ENCODE measurements at regions not wholly inside any gene's neighbourhood (a gene's known extent, or its start where the extent isn't known, plus 50 kb on each side); places are given as distances from the start of the nearest gene placed in this dataset.
A peak's percentile ranks its signal among the peaks of the same experiment; 100 is the strongest.

DNA sequence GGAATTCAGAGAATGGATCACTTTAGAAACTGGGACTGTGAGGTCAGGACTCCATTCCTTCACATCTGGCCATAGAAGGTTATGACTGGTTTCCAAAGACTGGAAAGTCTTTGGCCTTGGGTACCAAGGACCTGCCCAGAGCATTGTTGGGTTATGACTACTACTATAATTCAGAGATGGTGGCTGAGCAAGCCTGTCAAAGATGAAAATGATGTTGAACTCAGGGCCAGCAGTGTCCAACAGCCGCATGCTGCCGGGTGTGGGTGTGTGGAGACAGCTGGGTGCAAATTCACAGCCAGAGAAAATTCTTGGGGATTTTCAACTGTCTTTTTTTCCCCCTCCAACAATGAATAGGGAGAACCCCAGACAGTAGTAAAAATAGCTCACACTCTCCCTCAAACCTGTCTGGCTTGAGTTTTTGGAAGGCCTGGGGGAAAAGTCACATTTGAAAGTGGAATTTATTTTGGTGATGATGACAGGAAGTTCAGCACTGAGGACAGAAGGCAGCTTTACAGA lies 166.8 kb upstream of the NCAM1 start:
- DNase-seq (ENCODE audit: low read depth): no peak
- TF ChIP-seq, protein P1, sequence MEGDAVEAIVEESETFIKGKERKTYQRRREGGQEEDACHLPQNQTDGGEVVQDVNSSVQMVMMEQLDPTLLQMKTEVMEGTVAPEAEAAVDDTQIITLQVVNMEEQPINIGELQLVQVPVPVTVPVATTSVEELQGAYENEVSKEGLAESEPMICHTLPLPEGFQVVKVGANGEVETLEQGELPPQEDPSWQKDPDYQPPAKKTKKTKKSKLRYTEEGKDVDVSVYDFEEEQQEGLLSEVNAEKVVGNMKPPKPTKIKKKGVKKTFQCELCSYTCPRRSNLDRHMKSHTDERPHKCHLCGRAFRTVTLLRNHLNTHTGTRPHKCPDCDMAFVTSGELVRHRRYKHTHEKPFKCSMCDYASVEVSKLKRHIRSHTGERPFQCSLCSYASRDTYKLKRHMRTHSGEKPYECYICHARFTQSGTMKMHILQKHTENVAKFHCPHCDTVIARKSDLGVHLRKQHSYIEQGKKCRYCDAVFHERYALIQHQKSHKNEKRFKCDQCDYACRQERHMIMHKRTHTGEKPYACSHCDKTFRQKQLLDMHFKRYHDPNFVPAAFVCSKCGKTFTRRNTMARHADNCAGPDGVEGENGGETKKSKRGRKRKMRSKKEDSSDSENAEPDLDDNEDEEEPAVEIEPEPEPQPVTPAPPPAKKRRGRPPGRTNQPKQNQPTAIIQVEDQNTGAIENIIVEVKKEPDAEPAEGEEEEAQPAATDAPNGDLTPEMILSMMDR (IDR thresholded peaks at IDR 0.05; ENCODE audit: insufficient read depth, low read depth, low read length): no peak

DNA sequence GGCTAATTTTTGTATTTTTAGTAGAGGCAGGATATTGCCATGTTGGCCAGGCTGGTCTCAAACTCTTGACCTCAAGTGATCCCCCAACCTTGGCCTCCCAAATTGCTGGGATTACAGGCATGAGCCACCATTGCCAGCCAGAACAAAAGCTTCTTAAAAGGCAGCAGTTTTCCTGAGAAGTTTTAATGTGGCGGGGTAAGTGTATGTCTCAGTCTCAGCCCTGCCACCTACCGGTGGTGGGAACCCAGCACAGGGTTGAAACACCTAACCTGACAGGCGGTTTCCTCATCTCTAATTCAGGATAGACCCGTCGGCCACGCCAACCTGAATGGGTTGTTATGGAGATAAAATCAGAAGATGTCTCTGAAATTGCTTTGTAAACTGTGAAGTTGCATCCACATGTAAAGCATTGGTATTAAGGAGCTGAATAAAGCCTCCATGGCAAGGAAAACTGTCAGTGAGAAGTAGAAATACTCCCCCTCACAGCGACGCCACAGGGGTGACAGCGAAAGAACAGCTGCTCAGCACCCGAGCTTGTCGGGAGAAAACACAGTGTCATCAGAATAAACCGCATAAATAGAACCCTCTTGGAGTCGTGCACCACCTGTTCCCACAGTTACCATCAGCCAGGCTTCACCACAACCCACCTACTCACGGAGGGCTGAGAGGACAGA lies 165.9 kb upstream of the NCAM1 start:
- DNase-seq (ENCODE audit: low read depth): peak; percentile 25
- no peak overlapping the region for H3K4me3 ChIP-seq (ENCODE audit: low read depth, low read length)
- TF ChIP-seq, protein P1 (IDR thresholded peaks at IDR 0.05; ENCODE audit: insufficient read depth, low read depth, low read length): peak; percentile 56

More for the DNA sequence above, 166.8 kb upstream of the NCAM1 start:
- no peak overlapping the region for H3K4me3 ChIP-seq (ENCODE audit: low read depth, low read length)

DNA sequence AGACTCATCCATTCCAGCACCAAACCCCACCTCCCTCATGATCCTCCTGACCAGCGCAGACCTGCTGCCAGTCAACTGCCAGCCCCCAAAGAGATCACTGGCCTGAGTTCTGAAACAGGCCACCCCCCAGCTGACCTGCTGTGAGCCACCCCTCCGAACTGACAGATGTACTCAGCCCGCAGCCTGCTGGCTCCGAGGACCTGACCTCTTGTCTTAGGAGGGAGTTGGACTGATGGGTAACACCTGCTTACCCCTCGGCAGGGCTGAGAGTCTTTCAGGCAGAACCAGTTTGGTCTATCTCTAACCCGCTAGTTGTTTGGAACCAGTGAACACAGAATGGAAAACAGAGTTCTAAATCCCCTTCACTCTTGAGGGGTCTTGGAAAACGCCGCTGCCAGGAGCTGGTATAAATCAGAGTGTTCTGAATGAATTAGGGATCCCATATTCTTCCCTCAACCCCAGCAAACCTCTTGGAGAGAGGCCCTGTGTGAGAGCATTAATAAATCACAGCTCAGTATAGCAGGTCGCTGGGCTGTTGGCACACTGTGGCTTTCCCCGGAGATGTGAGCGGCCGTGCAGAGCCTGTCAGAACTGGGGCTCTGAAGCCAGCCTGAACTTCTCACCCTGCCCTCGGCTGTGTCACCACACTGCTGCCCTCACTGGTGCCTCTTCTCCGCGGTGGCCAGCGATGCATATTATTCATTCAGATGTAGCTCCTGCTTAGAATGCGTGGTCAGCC lies 165.1 kb upstream of the NCAM1 start:
- no peak for DNase-seq (ENCODE audit: low read depth)
- H3K4me3 ChIP-seq (ENCODE audit: low read depth, low read length): no peak overlapping the region
- TF ChIP-seq, protein P1 (IDR thresholded peaks at IDR 0.05; ENCODE audit: insufficient read depth, low read depth, low read length): no peak

DNA sequence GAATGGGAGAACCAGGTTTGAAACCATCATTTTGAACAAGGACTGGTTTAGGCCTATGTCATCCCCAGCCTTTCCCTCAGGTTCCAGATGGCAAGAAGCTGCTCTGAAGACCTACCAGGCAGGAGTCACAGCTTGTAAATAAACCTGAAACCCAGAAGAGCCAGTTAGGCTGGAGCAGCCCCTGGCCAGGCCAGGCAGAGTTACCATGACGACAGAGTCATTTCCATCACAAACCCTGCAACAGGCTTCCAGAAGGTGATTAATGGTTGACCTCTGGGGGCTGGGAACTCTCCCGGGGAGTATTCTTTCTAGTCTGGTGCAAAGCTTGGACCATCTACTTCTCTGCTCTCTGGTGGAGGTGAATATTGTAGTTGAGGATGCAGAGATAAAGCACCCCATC lies 164.1 kb upstream of the NCAM1 start:
- DNase-seq (ENCODE audit: low read depth): no peak
- H3K4me3 ChIP-seq (ENCODE audit: low read depth, low read length): no peak overlapping the region
- TF ChIP-seq, protein P1 (IDR thresholded peaks at IDR 0.05; ENCODE audit: insufficient read depth, low read depth, low read length): no peak

DNA sequence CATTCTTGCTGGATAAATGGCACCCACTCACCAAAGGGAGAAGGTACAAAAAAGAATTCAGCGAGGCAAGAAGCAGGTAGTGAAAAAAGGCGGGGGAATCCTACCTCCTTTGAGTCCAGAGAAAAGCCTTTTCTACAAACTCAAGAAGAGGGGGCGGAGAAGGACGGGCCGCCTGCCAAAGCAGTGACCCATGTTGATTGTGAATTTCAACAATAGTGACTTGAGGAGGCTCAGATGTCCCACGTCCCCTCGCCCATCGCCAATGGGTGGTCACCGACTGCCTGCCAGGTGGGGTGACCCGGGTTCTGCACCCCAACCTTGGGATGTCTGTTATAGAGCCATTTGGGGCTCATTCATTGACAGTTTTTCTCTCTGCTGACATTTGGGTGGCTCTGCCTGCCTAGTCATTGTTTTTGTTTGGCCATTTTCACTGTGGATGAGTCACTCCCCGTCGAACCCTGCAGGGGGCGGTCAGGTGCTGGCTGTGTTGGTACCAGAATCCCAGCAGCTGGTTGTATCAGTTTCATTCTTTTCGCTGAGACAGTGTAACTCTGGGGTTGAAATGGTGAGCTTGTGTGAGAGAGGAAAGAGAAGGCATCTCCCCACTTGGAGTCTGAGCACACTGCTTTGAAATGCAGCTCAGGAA lies 163.4 kb upstream of the NCAM1 start:
- peak; percentile 6 for DNase-seq (ENCODE audit: low read depth)
- TF ChIP-seq, protein P1 (IDR thresholded peaks at IDR 0.05; ENCODE audit: insufficient read depth, low read depth, low read length): peak; percentile 44
- H3K4me3 ChIP-seq (ENCODE audit: low read depth, low read length): no peak overlapping the region

DNA sequence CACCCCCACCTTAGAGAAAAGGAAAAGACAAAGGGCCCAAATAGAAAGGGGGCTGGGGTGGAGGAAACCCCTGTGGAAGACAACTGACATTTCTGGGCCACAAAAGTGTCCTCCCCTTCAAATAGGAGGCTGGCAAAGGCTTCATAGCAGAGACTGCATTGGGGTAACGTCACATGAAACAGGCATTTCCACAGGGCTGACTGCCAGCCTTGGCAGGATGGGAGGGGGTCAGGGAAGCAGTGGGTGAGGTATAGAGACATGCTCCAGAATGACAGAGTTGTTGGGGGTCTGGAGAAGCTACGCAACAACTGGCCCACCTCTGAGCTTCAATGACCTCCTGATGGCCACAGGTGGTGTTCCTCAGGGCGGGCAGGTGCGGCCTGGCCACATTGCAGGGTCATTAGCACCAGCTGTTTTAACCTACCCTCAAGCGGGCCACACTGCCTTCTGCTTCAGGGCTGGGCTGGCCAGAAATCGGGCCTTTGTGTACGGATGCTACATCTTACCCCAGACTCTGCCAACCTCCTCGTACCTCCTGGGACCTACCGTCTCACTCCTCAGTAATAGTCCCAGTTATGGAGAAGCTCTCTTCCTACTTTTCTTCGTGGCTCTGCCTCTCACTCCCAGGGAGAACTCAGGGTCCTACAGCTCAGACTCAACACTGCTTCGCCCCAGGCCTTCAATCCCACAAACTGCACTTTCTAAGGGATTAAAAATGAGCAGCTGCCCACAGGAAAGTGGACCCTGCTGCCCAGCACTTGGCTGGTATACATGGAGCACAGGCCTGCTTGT lies 160.0 kb upstream of the NCAM1 start:
- TF ChIP-seq, protein P1 (IDR thresholded peaks at IDR 0.05; ENCODE audit: insufficient read depth, low read depth, low read length): no peak
- no peak overlapping the region for H3K4me3 ChIP-seq (ENCODE audit: low read depth, low read length)
- DNase-seq (ENCODE audit: low read depth): no peak
